ENCODE measurements at regions not wholly inside any gene's neighbourhood (a gene's known extent, or its start where the extent isn't known, plus 50 kb on each side); places are given as distances from the start of the nearest gene placed in this dataset.

DNA sequence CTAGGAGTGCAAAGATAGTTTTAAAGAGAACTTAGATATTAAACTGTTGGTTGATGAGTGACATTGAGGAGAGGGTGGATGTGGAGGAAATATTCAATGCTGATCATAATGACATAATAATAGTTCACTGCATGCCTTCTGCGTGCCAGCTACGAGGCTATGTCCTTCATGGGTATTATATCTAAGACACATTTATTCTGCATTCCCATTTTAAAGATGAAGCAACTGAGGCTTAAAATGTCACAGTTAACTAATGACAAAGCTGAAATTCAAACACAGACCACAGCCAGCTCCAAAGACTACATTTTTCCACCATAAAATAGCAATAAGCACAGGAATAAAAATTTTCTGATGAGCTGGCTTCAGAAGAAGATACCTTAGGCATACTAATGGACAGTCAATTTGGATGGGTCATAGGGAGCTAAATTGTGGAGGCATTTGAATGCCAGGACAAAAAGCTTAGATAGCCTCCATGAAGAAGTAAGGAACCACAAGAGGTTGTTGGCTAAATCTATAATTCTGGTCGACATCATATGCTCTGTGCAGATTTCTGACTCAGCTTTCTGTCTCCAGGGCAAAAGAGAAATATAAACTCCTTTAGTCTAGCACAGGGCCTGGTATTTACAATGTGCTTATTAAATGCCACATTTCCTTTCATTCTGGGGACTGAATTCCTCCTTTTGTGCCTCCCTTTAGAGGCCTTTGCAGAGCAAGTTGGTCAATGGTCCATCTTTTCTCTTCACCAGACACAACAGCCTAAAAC, 71.2 kb upstream of the NRIP1 start:
- Histone ChIP-seq H2AFZ (ENCODE audit: low read depth, low read length) (no peak overlapping the region), H3K9me1 (ENCODE audit: control insufficient read depth, insufficient read depth, low read length) (no peaks in the 10 kb centered on the region), H3K4me2 (ENCODE audit: insufficient read depth, low read length) (no peak overlapping the region), H4K20me1 (replicated peaks; ENCODE audit: control insufficient read depth, insufficient read depth, low read length) (no peaks in the 10 kb centered on the region), H3K27ac (ENCODE audit: extremely low read depth, low read depth, low read length) (no peak overlapping the region), H3K4me3 (no peak overlapping the region), H3K27me3 (ENCODE audit: control insufficient read depth in 2 of 2, insufficient read depth in 2 of 2, low read length in 2 of 2) (no peaks in the 10 kb centered on the region; a peak in 3 of 5 replicates), H3K36me3 (ENCODE audit: control insufficient read depth, insufficient read depth, low read length) (no peaks in the 10 kb centered on the region), H3K4me1 (replicated peaks in 1 of 2; ENCODE audit: control insufficient read depth in 2 of 2, insufficient read depth in 2 of 2, low read length in 2 of 2) (peaks cover 0 to 3% of the 10 kb centered on the region in 2 experiments; a peak in 1 of 5 replicates), H3K9me3 (replicated peaks; ENCODE audit: control insufficient read depth, insufficient read depth, low read depth, low read length) (no peaks in the 10 kb centered on the region), H3K79me2 (ENCODE audit: control insufficient read depth, insufficient read depth, low read length) (no peaks in the 10 kb centered on the region), H3K9ac (ENCODE audit: insufficient read depth in 1 of 2, low read depth in 2 of 2, low read length in 2 of 2) (no peak overlapping the region)
- in situ Hi-C loops (cut with MboI) (no loop called here), intact Hi-C loops (cut with micrococcal nuclease) (no loop called here)
- no peak for DNase-seq (ENCODE audit: extremely low read depth in 1 of 4, low spot score in 3 of 4)
- no peak for FAIRE-seq
- TF ChIP-seq RBM25 (IDR thresholded peaks at IDR 0.05; ENCODE audit: low read depth, low read length, severe bottlenecking) (peak; percentile 80), ZNF175 (CRISPR knock-in tag; IDR thresholded peaks at IDR 0.05; ENCODE audit: low read depth) (no peak)
- no peak for ATAC-seq
- BruUV-seq (replicated peaks), result no TSS peak
- POLR2A ChIA-PET, result interaction anchor here (0.6 kb wide), 1 partner anchor 46 kb away, joined by 3 read pairs; no protein-coding TSS in a partner anchor
- WGBS (ENCODE audit: insufficient coverage, low coverage, missing lambda C conversion rate), result 16% methylated on average over 3 of the region's 3 CpGs
- CTCF ChIA-PET (ENCODE audit: low intra/inter-chr PET ratio), result no interaction called here

DNA sequence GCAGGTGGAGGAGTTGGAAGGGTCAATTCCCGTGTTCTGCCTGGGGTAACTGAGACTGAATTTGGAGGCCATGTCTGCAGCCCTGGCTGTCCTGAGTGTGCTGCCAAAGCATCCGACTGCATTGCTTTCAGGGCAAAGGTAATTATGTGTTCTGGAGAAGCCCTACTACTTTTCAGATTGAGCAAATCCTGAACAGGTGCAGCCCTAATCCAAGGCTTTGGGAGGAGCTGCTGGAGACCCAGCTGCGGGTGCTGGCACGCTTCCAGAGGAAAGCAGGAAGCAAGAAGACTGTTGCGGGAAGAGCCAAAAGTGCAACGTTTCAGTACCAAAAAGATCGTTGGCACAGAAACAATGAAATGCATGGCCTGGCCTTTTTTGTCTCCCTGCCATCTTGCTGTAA, 73.7 kb upstream of the NRIP1 start:
- Histone ChIP-seq H3K9me3 (replicated peaks; ENCODE audit: control insufficient read depth, insufficient read depth, low read depth, low read length) (no peaks in the 10 kb centered on the region), H3K79me2 (ENCODE audit: control insufficient read depth, insufficient read depth, low read length) (no peaks in the 10 kb centered on the region), H3K27me3 (ENCODE audit: control insufficient read depth in 2 of 2, insufficient read depth in 2 of 2, low read length in 2 of 2) (no peaks in the 10 kb centered on the region; a peak in 3 of 5 replicates), H3K9me1 (ENCODE audit: control insufficient read depth, insufficient read depth, low read length) (no peaks in the 10 kb centered on the region), H3K36me3 (ENCODE audit: control insufficient read depth, insufficient read depth, low read length) (no peaks in the 10 kb centered on the region), H3K27ac (ENCODE audit: extremely low read depth, low read depth, low read length) (no peak overlapping the region), H3K4me3 (no peak overlapping the region), H3K9ac (ENCODE audit: insufficient read depth in 1 of 2, low read depth in 2 of 2, low read length in 2 of 2) (no peak overlapping the region), H3K4me2 (ENCODE audit: insufficient read depth, low read length) (no peak overlapping the region), H3K4me1 (replicated peaks in 1 of 2; ENCODE audit: control insufficient read depth in 2 of 2, insufficient read depth in 2 of 2, low read length in 2 of 2) (peaks cover 0 to 3% of the 10 kb centered on the region in 2 experiments; a peak in 1 of 5 replicates), H4K20me1 (replicated peaks; ENCODE audit: control insufficient read depth, insufficient read depth, low read length) (no peaks in the 10 kb centered on the region), H2AFZ (ENCODE audit: low read depth, low read length) (no peak overlapping the region)
- no peak for ATAC-seq
- no TSS peak for BruUV-seq (replicated peaks)
- TF ChIP-seq MYBL2 (IDR thresholded peaks at IDR 0.05; ENCODE audit: low read depth), result no peak
- TF ChIP-seq MYBL2 (CRISPR knock-in tag; IDR thresholded peaks at IDR 0.05; ENCODE audit: borderline replicate concordance), result no peak
- no peak for TF ChIP-seq IRF2 (CRISPR knock-in tag; IDR thresholded peaks at IDR 0.05)
- TF ChIP-seq, protein P1, sequence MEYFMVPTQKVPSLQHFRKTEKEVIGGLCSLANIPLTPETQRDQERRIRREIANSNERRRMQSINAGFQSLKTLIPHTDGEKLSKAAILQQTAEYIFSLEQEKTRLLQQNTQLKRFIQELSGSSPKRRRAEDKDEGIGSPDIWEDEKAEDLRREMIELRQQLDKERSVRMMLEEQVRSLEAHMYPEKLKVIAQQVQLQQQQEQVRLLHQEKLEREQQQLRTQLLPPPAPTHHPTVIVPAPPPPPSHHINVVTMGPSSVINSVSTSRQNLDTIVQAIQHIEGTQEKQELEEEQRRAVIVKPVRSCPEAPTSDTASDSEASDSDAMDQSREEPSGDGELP (CRISPR knock-in tag; IDR thresholded peaks at IDR 0.05; ENCODE audit: borderline replicate concordance), result 0 out of 2 replicates have a peak, but pooled peaks have one; percentile 11
- TF ChIP-seq, protein P2, sequence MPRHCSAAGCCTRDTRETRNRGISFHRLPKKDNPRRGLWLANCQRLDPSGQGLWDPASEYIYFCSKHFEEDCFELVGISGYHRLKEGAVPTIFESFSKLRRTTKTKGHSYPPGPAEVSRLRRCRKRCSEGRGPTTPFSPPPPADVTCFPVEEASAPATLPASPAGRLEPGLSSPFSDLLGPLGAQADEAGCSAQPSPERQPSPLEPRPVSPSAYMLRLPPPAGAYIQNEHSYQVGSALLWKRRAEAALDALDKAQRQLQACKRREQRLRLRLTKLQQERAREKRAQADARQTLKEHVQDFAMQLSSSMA (CRISPR knock-in tag; IDR thresholded peaks at IDR 0.05), result no peak
- no peak for TF ChIP-seq PATZ1 (CRISPR knock-in tag; IDR thresholded peaks at IDR 0.05; ENCODE audit: borderline replicate concordance)
- peak; percentile 60 for TF ChIP-seq NFIC (IDR thresholded peaks at IDR 0.05)
- intact Hi-C loops (cut with micrococcal nuclease), result no loop called here
- WGBS (ENCODE audit: insufficient coverage, low coverage, missing lambda C conversion rate), result 4% methylated on average over 7 of the region's 7 CpGs
- DNase-seq (ENCODE audit: extremely low read depth in 1 of 4, low spot score in 3 of 4), result no peak
- CTCF ChIA-PET (ENCODE audit: low intra/inter-chr PET ratio), result no interaction called here
- in situ Hi-C loops (cut with MboI), result no loop called here
- no peak for FAIRE-seq
- POLR2A ChIA-PET, result no interaction called here
